NCI-H2081 (cell line): ENCODE measurements at regions not wholly inside any gene's neighbourhood (a gene's known extent, or its start where the extent isn't known, plus 50 kb on each side); places are given as distances from the start of the nearest gene placed in this dataset.
"Not testable (repeated sequence)": the region's sequence is repeated elsewhere in the genome, so short reads cannot be mapped to it uniquely, and the experiment has no call there.

ENCODE experiments used
- DNase-seq, 2 experiments: peaks; one replicate each; lab custom pipeline; 2025; lab: John Stamatoyannopoulos, UW

- no peak for DNase-seq
Observed at GRCh38 chr7:65317372-65317771, 56.3 kb upstream of the ZNF92 start.

- no peak for DNase-seq
Observed at GRCh38 chr7:65310761-65311160, 62.9 kb upstream of the ZNF92 start.

- DNase-seq = no peak
Observed at GRCh38 chr7:65308300-65308678, 65.4 kb upstream of the ZNF92 start.

GRCh38 chr7:65307651-65308299 lies 65.9 kb upstream of the ZNF92 start:
- DNase-seq = peak; percentile 73 to 79

- DNase-seq = no peak
Observed at GRCh38 chr7:65304175-65304574, 69.5 kb upstream of the ZNF92 start.

GRCh38 chr7:65302883-65303282 lies 70.8 kb upstream of the ZNF92 start:
- no peak for DNase-seq

- no peak for DNase-seq
Observed at GRCh38 chr7:65301007-65301406, 72.6 kb upstream of the ZNF92 start.

- no peak for DNase-seq
Observed at GRCh38 chr7:65295409-65295808, 78.2 kb upstream of the ZNF92 start.

- not testable (repeated sequence) for DNase-seq
Observed at GRCh38 chr7:65290340-65290739, 83.3 kb upstream of the ZNF92 start.

- no peak for DNase-seq
Observed at GRCh38 chr7:65287023-65287422, 86.6 kb upstream of the ZNF92 start.

- no peak for DNase-seq
Observed at GRCh38 chr7:65285906-65286864, 87.5 kb upstream of the ZNF92 start.

- not testable (repeated sequence) for DNase-seq
Observed at GRCh38 chr7:65285241-65285640, 88.4 kb upstream of the ZNF92 start.

GRCh38 chr7:65279795-65280194 lies 93.9 kb upstream of the ZNF92 start:
- DNase-seq = no peak

- no peak for DNase-seq
Observed at GRCh38 chr7:65276822-65277221, 96.8 kb upstream of the ZNF92 start.

- not testable (repeated sequence) for DNase-seq
Observed at GRCh38 chr7:65271502-65271901, 102.2 kb upstream of the ZNF92 start.

GRCh38 chr7:65269150-65269856 lies 104.4 kb upstream of the ZNF92 start:
- peak; percentile 97 to 98 for DNase-seq

GRCh38 chr7:65268782-65269149 lies 104.9 kb upstream of the ZNF92 start:
- no peak for DNase-seq

- DNase-seq = no peak
Observed at GRCh38 chr7:65265933-65266519, 107.6 kb upstream of the ZNF92 start.

GRCh38 chr7:65264258-65264657 lies 109.4 kb upstream of the ZNF92 start:
- no peak for DNase-seq

- not testable (repeated sequence) for DNase-seq
Observed at GRCh38 chr7:65260673-65261072, 113.0 kb upstream of the ZNF92 start.

GRCh38 chr7:65259864-65260525 lies 113.7 kb upstream of the ZNF92 start:
- DNase-seq = not testable (repeated sequence)

GRCh38 chr7:65254061-65254460 lies 119.6 kb upstream of the ZNF92 start:
- DNase-seq = no peak
